B cell (primary cell): ENCODE measurements at regions not wholly inside any gene's neighbourhood (a gene's known extent, or its start where the extent isn't known, plus 50 kb on each side); places are given as distances from the start of the nearest gene placed in this dataset.

Experiments used
- ATAC-seq: fragments of 200-7000 bp; cut with Tn5 transposase; one replicate; pipeline ENCODE4 v1.10.0; 2021; ENCODE audit warnings: low read depth, mild to moderate bottlenecking, moderate number of reproducible peaks, moderate library complexity
- CTCF ChIA-PET: fragments of 350-600 bp; sonication (Branson Sonifier 250); formaldehyde crosslinking; loops from one replicate; lab custom pipeline; 2021; ENCODE audit warnings: antibody characterized with exemption, inconsistent platforms; lab: Charles Lee
- POLR2A ChIA-PET: fragments of 350-600 bp; sonication (Branson Sonifier 250); formaldehyde crosslinking; loops from one replicate; lab custom pipeline; 2021; ENCODE audit warnings: antibody characterized with exemption; lab: Charles Lee
- DNase-seq: peaks from one replicate; pipeline ENCODE4 v3.0.0; 2013
- H2AFZ ChIP-seq: 2 replicates; pipeline ENCODE4 v1.6.1; 2012; ENCODE audit warnings: mild to moderate bottlenecking, low read depth, low read length; ENCODE audit not compliant: insufficient read depth, poor library complexity, severe bottlenecking
- H3K27ac ChIP-seq, 2 donors: 1 replicate in 1 of 2; 2 replicates in 1 of 2; pipeline ENCODE4 v1.5.1; 2012 to 2013; ENCODE audit warnings: low read length in 2 of 2, mild to moderate bottlenecking in 2 of 2, moderate library complexity in 1 of 2
- H3K27me3 ChIP-seq, 4 experiments: fragments of 200-600 bp in 1 of 4; sonication (generic) in 1 of 4; replicated peaks in 1 of 4; 1 replicate in 2 of 4; 2 replicates in 2 of 4; pipeline versions ENCODE4 v1.6.1 to v1.7.0; 2013 to 2016; ENCODE audit warnings: low read length in 3 of 4, mild to moderate bottlenecking in 2 of 4, mixed read lengths in 1 of 4, moderate library complexity in 1 of 4; ENCODE audit not compliant: insufficient read depth in 4 of 4, control insufficient read depth in 3 of 4; ENCODE audit errors: control extremely low read depth in 1 of 4
- H3K36me3 ChIP-seq, 2 experiments: replicated peaks in 1 of 2; 1 replicate in 1 of 2; 2 replicates in 1 of 2; pipeline versions ENCODE4 v1.6.1 to v1.7.1; 2013; ENCODE audit warnings: low read length in 1 of 2; ENCODE audit not compliant: insufficient read depth in 2 of 2, control insufficient read depth in 1 of 2; ENCODE audit errors: control extremely low read depth in 1 of 2, extremely low read depth in 1 of 2
- H3K4me1 ChIP-seq, 2 donors: fragments of 200-600 bp in 1 of 2; sonication (generic) in 1 of 2; 1 replicate in 1 of 2; 2 replicates in 1 of 2; pipeline versions ENCODE4 v1.5.1 to v1.6.1; 2013 to 2017; ENCODE audit warnings: low read length in 2 of 2; ENCODE audit not compliant: control insufficient read depth in 2 of 2, insufficient read depth in 2 of 2
- H3K4me2 ChIP-seq: replicated peaks from 2 replicates; pipeline ENCODE3; 2012; ENCODE audit warnings: mild to moderate bottlenecking, low read depth, low read length; ENCODE audit not compliant: poor library complexity, severe bottlenecking
- H3K4me3 ChIP-seq, 5 experiments: fragments of 200-600 bp in 1 of 5; sonication (generic) in 1 of 5; 1 replicate in 3 of 5; 2 replicates in 2 of 5; pipeline versions ENCODE4 v1.5.1 to v1.7.0; 2011 to 2016; ENCODE audit warnings: low read length in 4 of 5, mild to moderate bottlenecking in 4 of 5, low read depth in 2 of 5, control low read depth in 1 of 5, moderate library complexity in 1 of 5; ENCODE audit not compliant: insufficient read depth in 1 of 5; ENCODE audit errors: control extremely low read depth in 1 of 5, extremely low read depth in 1 of 5
- H3K79me2 ChIP-seq: fragments of 200-600 bp; sonication (generic); one replicate; pipeline ENCODE4 v1.6.0; 2016; ENCODE audit warnings: low read length; ENCODE audit not compliant: control insufficient read depth, insufficient read depth
- H3K9ac ChIP-seq: fragments of 200-600 bp; sonication (generic); 2 replicates; pipeline ENCODE4 v1.6.1; 2017; ENCODE audit warnings: mild to moderate bottlenecking, low read length, moderate library complexity
- H3K9me3 ChIP-seq, 3 donors: one replicate each; pipeline versions ENCODE4 v1.6.1 to v1.7.1; 2013; ENCODE audit warnings: low read length in 2 of 3; ENCODE audit not compliant: control insufficient read depth in 2 of 3, insufficient read depth in 1 of 3; ENCODE audit errors: control extremely low read depth in 1 of 3
- H4K20me1 ChIP-seq: 2 replicates; pipeline ENCODE4 v1.6.0; 2012; ENCODE audit warnings: mild to moderate bottlenecking, low read length; ENCODE audit not compliant: insufficient read depth, control insufficient read depth, poor library complexity, severe bottlenecking
- H3K27ac Mint-ChIP-seq: one replicate; pipeline ENCODE4 v1.8.0; 2021; ENCODE audit warnings: mixed read lengths
- H3K27me3 Mint-ChIP-seq: one replicate; pipeline ENCODE4 v1.8.0; 2021; ENCODE audit warnings: mixed read lengths
- H3K4me1 Mint-ChIP-seq: one replicate; pipeline ENCODE4 v1.8.0; 2021; ENCODE audit warnings: mixed read lengths
- H3K4me3 Mint-ChIP-seq: one replicate; pipeline ENCODE4 v1.8.0; 2021; ENCODE audit warnings: mixed read lengths
- H3K9me3 Mint-ChIP-seq: one replicate; pipeline ENCODE4 v1.8.0; 2022; ENCODE audit warnings: mixed read lengths; ENCODE audit not compliant: insufficient read depth
- CTCF ChIP-seq: fragments of 200-600 bp; IDR thresholded peaks from one replicate; pipeline ENCODE4 v1.8.0; 2022; ENCODE audit warnings: antibody characterized with exemption, mild to moderate bottlenecking
- EZH2 ChIP-seq: IDR thresholded peaks from 2 replicates; pipeline ENCODE4 v1.6.1; 2012; ENCODE audit warnings: borderline replicate concordance, low read depth, mild to moderate bottlenecking, moderate library complexity, low read length; ENCODE audit not compliant: insufficient read depth, poor library complexity, severe bottlenecking
- WGBS: methylation state at CpG from one replicate; pipeline ENCODE4 v1.1.5; 2013; ENCODE audit warnings: missing lambda C conversion rate; ENCODE audit not compliant: insufficient coverage; 5-methylcytosine and 5-hydroxymethylcytosine counted together
- intact Hi-C: fragments of 100-400 bp; cut with micrococcal nuclease; formaldehyde crosslinking; loops from one replicate; pipeline ENCODE4 v1.10.0; 2022

DNA sequence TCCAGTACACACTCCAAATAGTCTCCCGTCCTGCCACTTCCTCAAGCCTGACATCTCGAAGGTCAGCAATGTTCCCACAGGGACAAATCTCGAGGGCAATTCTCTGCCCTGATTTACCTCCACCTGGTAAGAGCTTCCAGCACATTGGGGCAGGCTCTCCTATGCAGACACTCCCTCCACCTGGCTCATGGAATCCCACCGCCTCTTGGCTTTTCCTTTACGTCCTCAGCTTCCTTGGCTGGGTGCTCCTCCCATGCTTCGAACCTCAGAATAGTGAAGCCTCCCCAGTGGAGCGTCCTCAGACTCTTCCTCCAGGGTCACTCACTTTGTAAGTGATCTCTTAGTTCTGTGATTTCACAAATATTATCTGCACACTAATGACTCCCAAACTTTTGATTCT, 205.2 kb upstream of the ECI2 start:
- H3K27me3 ChIP-seq = peaks cover 0 to 2% (median 0%) of the 10 kb centered on the region in 4 experiments
- Mint-ChIP-seq H3K27ac (no peak overlapping the region), H3K27me3 (peaks cover 3% of the 10 kb centered on the region), H3K4me3 (no peak overlapping the region), H3K9me3 (no peaks in the 10 kb centered on the region), H3K4me1 (peaks cover 11% of the 10 kb centered on the region)
- TF ChIP-seq CTCF (no peak), EZH2 (no peak)
- no peaks in the 10 kb centered on the region for H4K20me1 ChIP-seq
- no peak overlapping the region for H3K4me3 ChIP-seq
- no peak for DNase-seq
- WGBS = 83% methylated on average over 7 of the region's 7 CpGs
- H3K4me1 ChIP-seq = no peaks in the 10 kb centered on the region
- no peak overlapping the region for H3K27ac ChIP-seq
- no peaks in the 10 kb centered on the region for H3K36me3 ChIP-seq
- intact Hi-C loops = no loop called here
- H3K9ac ChIP-seq = no peak overlapping the region
- H2AFZ ChIP-seq = no peak overlapping the region
- POLR2A ChIA-PET = no interaction called here
- no peaks in the 10 kb centered on the region for H3K9me3 ChIP-seq
- no peak overlapping the region for H3K4me2 ChIP-seq
- CTCF ChIA-PET = no interaction called here
- no peaks in the 10 kb centered on the region for H3K79me2 ChIP-seq
- ATAC-seq = no peak

DNA sequence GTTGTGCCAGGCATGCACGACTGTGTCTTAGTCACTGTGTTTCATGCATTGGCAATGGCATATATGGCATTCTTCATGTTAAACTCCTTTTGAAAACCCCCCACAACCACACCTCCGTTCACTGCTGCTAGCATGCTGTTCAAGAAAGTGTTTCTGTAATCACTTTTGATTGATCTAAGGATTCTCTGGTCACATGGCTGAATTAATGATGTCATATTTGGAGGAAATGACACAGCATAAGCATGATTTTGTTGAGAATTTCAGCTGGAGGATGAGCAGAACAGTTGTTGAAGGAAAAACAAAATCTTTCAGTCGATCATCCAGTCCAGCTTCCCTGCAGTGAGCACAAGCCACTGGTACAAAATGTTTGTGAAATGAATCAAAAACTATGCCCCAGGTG, 203.5 kb upstream of the ECI2 start:
- no peak overlapping the region for H3K27ac Mint-ChIP-seq
- DNase-seq (no peak), ATAC-seq (no peak)
- H3K9me3 Mint-ChIP-seq = no peaks in the 10 kb centered on the region
- Histone ChIP-seq H3K9me3 (no peaks in the 10 kb centered on the region), H3K79me2 (no peaks in the 10 kb centered on the region), H3K27ac (no peak overlapping the region), H3K4me2 (no peak overlapping the region), H3K4me3 (no peak overlapping the region), H3K9ac (no peak overlapping the region), H4K20me1 (no peaks in the 10 kb centered on the region), H3K4me1 (no peaks in the 10 kb centered on the region), H3K27me3 (no peaks in the 10 kb centered on the region), H2AFZ (no peak overlapping the region), H3K36me3 (no peaks in the 10 kb centered on the region)
- 100% methylated on average over 2 of the region's 3 CpGs for WGBS
- POLR2A ChIA-PET = no interaction called here
- CTCF ChIA-PET = no interaction called here
- H3K4me1 Mint-ChIP-seq = peaks cover 11% of the 10 kb centered on the region
- TF ChIP-seq EZH2 (no peak), CTCF (no peak)
- intact Hi-C loops = no loop called here
- peaks cover 10% of the 10 kb centered on the region for H3K27me3 Mint-ChIP-seq
- H3K4me3 Mint-ChIP-seq = no peak overlapping the region
